OCI-M2 (cell line): ENCODE measurements at regions not wholly inside any gene's neighbourhood (a gene's known extent, or its start where the extent isn't known, plus 50 kb on each side); places are given as distances from the start of the nearest gene placed in this dataset.

ENCODE experiments used
- DNase-seq: peaks from one replicate; lab custom pipeline; 2025; ENCODE audit not compliant: unreplicated experiment; lab: John Stamatoyannopoulos, UW

DNA sequence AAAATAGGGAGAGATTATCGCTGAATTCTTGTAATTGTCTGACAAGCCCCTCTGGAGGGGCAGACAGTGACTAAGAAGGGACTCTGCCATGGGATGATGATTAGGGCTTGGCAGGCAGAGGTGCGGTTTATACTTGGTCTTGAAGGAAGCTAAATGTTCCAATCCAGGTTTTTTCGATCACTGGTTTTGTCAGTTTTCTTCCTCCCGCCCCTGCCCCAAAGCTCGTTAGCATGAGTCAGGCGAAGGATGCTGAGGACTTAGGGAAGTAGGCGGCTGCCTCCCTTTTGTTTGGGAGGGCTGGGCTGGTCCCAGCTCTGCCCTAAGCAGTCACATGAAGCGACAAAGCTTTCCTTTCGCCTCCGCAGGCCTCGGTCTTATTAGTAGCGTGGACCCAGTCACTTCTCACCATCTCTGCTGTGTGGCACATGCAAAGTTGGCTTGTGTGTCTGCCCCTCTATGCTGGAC lies 314.2 kb downstream of the CDC5L start:
- DNase-seq = no peak

DNA sequence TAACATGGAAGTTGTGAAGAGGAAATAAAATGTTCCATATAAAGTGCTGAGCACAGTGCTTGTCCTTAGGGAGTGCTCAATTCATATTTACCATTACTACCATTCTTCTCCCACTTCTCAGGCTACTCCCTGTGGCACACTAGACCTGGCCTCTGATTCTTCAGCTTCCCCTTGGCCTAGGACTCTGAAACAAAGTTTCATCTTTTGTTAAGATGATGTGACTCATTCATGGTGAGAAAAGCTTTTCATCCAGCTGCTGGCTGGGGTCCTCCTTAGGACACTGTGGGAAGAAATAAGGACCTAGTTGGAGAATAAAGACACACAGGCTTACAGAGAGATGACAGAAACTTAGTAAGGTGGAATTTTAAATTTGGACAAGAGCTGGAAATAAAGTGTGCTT lies 314.8 kb downstream of the CDC5L start:
- DNase-seq = no peak

DNA sequence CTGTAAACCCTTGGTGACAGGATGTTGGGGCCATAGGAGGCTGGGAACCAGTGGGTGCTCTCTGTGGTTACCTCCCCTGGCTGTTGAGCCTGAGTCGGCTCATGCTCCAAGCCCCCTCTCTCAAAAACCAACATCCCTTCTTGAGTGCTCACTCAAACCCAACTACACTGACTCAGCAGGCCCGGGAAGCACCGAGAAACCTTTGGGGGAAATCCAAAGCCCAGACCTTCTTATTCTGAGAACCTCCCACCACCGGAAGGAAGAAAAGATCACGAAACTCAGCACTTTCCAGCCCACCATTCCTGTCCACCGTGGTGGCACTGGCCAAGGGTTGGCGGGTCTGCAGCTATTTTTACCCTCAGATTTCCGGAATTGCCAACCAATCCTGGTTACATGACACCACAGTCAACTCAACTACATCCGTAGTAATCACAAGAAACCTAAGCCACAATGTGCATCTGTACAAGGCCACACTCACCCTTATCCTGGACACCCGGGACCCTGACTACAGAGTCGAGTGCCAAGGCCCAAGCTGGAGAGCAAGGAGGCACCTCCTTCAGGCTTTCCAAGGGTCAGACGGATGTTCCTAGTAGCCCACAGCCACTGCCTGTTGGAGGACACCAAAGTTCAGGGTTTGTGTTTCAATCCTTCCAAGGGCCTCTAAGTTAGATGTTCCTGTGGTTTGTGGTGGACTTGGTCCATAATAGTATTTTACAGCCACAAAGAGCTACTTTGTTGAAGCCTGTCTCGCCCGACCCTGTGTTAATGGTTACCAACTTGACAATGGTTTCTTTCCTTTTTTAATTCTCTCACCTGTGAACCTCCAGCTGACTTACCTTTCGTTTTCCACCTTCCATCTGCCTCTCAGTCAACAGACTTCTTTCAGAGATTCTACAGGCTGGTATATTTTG lies 317.0 kb downstream of the CDC5L start:
- DNase-seq = no peak

DNA sequence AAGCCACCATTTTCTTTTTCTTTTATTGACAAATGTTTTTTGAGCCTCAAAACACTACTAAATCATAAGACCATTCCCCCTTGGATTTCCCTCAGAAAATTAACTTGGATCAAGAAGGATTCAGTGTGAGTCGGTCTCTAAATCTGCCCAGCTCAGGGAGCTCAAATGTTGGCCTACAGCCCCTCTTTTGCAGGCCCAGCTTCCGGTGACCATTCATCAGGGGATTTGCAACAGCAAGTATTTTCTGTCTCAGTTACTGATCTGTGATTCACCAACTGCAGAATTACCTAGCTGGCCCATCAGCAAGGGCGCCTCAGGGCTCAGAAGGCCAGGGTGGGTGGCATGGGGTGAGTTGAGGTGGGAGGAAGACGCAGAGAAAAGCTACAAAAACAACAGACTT lies 318.1 kb downstream of the CDC5L start:
- no peak for DNase-seq

DNA sequence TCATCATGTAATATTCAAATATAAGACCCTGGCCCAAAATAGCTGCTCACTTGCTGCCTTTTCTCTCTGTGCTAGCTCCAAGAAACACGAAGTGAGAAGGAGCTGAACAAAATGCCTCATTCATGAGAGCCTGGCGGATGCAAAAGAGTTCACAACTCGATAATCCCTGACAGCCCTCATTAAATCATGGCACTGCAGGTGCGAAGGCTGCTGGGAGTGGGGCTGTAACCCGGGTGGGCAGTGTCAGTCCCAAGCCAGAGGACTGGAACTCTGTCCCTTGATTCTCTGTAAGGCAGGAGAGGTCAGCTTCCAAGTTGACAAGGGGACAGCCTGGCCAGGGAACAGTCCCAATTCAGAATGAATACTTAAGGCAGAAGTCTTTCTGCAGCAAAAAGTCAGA lies 318.5 kb downstream of the CDC5L start:
- no peak for DNase-seq

DNA sequence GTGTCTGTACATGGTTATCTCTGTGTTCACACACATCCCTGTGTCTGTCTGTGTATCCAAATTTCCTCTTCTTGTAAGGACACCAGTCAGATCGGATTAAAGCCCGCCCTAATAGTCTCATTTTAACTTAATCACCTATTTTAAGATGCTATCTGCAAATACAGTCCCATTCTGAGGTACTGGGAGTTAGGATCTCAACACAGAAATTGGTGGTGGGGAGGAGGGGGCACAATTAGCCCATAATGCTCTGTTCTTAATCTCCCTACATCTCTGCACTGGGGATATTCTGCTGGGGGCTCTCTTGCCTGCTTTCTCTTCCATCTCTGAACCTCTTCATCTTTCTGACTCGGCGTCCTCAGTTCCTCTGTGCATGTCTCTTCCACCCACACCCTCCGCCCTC lies 320.7 kb downstream of the CDC5L start:
- no peak for DNase-seq

DNA sequence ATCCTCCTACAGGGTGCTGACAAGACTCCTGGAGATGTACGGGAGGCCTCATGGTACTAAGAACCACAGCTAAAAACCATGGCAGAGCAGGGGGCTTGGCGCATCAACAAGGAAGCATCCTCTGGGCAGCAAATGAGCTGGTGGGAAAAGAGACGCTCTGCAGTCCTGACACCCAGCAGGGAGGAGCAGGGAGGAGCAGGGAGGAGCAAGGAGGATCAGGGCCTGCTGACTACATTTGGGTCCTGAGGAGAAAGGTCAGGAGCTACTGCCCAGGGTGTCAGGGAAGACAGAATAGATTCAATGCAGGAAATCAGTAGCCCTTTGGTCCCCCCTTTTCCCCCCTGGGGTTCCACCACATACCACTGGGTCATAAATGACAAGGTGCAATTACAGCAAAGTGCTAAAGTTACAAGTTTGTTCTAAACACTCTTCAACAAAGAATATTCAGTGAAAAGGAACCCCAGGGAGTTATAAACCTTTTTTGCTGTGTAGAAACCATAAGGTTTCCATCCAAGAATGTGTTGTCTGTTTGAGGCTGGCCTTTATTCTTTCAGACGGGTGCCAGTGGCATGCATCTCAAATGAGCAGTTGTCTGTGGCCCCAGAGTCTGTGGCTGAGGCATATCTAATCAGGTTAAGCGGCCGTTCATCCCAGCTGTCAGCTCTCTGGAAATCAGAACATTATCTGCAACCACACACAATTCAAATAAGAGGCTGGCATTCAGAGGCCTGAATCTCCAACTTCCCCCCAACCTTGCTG lies 325.0 kb downstream of the CDC5L start:
- DNase-seq = no peak

DNA sequence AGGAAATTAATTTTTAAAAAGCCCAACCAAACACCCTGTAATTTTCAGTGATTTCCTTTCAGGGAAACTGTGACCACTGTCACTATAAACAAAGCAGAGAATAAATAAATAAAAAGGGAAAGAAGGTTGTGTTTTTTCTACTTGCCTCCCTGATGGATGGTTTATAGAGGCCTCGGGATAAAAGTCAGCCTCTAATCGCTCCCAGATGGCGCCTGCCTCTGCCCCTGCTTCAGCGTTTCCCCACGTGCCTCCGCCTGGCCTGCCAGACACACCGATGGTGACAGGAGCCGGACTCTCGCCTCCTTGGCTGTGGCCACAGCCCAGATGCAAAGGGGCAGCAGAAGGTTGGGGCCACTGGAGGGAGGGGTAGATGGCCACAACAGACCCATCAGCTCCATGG lies 327.7 kb downstream of the CDC5L start:
- DNase-seq = no peak

DNA sequence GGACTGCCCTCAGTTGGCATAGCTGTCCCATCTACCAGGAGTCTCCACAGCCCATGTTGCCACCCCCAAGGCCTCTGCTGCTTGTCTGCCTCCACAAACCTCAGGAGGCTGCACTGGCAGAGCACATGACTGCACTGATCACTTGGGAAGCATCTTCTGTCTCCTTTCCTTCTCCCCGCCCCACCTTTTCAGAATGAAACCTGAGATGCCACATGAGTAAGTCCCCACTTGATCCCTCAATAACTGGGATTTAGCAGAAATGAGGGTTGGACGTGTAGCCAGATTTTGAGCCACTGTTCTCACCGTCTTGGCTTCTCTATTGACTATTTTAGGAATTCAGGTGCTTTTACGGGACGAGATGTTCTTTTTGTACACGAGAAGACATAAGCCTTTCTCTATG lies 328.4 kb downstream of the CDC5L start:
- DNase-seq = no peak

DNA sequence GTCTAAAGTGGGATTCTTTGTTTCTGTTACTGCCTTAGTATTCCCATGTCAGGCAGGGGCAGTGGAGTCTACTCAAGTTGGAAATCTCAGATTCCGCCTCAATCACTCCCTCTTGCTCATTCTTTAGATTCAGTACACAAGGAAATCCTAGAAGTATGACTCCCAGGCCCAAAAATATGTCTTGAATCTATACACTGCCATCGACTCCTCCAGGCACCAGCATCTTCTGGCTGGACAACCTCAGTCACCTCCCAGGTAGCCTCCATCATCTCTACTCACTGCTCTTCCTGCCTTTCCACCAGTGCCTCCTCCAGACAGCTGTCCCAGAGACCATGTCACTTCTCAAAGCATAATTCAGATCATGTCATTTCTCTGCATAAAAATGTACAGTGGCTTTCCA lies 329.9 kb downstream of the CDC5L start:
- DNase-seq = no peak

DNA sequence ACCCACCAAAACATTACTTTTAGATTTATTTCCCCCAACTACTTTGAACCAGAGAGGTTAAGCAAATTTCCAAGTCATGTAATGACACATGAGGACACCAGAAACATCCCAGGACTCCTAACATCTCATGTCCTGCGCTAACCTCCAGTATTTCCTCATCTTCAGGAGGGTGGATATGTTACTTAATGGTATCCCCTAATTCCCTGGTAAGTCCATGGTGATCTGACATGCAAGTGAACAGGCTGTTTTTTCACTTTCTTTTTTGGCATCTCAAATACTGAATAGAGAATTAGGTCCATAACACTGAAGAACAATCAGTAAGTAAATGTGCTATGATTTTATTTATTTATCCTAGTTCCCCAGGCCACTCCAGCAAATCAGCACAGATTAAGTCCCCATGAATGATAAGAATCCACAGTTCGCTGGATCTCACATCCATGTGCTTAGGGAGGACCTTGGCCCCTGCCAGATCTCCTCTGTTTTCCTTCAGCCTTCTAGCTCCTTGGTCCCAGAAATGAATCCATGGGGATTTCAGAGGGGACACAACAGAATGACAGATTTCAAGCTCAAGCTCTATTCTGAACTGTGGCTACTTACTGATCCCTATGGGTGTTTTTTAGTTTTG lies 334.6 kb downstream of the CDC5L start:
- DNase-seq = no peak

DNA sequence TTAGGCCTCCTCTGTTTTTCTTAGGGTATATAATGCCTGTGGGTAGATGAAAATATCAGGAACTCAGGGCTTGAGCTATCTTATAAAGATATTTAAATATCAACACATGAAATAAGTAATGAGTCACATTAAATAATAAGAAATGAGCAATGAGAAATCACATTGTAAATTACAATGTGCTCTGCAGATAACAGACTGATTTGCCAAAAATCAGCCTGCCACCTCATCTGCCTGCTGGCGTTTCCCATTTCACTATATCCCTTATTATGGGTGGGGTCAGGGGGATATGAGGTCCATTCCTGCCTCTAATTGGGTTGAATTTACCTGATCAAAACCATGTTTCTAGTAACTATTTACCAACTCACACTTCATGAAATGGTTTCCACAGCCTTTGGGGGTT lies 335.2 kb downstream of the CDC5L start:
- no peak for DNase-seq

DNA sequence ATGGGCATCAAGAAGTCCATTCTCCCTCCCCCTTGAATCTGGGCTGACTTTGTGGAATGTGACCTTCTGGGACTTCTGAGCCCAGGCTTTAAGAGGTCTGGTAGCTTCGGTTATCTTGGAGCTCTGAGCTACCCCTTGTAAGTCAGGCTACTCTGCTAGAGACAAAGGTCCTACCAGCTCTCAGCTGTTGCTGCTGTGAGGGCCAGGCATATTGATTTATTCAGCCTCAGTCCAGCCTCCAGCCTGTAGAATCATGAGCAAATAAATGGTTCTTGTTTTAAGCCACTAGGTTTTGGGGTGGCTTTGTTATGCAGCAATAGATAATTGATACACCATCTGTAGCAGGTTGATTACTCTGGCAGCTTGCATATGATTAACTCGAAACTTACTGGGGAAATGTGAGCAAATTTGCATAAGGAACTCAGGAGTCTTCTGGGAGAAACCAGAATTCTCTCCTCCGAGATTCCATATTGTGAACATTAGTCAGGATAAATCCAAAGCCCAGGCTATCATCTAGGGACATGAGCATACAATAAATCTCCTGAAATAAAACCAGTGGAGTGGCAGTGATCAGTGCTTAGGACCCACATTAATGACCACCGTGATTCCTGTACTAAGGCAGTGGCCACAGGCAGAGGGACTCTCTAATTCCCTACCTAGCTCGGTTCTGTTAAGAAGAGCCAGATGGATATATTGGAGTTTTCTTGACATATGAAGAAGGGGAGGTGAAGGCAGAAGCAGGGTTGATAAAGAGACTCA lies 336.1 kb downstream of the CDC5L start:
- DNase-seq = no peak

DNA sequence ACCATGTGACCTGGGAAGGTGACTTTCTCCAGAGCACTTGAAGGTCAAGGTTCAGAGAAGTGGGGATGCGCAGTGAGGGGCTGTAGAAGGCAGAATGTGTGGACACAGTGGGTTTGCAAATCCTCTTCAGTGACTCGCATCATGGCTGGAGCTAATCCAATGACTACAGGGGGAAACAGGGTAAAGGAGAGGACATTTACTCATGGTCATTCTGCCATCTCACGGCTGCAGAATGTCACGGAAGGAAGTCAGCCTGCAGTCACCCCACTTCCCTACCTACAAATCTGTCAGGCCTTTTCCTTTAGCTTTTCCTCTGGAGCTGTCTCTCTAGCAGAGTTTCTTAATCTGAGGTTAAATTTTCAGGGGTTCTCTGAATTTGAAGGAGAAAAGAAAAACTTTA lies 337.6 kb downstream of the CDC5L start:
- no peak for DNase-seq

DNA sequence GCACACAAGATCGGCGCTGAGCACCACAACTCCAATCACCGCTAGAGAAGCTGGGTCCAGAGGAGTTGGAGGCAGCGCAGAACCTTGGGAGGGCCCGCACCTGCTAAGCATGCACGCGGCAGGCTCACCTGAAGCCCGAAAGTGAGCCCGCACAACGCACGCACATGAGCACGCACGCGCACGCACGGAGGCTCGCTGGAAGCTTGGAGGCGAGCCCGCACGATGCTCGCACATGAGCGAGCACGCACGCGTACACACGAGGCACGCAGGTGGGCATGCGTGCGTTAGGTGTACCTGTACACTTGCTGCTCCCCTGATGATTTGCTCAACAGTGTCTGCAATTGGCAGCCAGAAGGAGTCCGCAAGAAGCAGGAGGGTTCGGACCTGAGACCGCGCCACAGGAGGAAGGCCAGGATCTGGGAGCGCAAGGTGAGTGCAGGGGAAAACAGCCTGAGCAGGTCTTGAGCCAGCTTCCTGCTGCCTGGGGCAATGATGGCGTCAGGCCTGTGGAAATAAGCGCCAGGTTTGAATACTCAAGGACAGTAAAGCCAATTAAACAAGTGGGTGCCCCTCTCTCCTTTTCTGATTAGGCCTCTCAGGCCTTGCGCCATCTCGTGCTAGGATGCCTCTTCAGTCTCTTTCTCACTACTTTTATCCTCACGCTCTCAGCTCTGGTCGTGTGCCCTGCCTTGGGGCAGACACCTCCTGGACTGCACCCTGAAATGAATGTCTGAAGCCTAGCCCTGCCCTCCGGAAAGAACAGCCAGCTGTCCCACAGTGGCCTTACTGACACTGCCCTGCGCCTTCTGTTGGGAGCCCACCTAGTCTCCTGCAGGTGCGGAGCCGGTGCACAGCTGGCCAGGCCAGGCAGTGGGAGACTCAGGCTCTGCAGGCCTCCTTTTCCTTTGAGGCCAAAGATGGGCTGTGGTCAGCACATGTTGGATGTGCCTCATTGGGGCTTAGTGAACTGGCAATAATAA lies 340.4 kb downstream of the CDC5L start:
- no peak for DNase-seq

DNA sequence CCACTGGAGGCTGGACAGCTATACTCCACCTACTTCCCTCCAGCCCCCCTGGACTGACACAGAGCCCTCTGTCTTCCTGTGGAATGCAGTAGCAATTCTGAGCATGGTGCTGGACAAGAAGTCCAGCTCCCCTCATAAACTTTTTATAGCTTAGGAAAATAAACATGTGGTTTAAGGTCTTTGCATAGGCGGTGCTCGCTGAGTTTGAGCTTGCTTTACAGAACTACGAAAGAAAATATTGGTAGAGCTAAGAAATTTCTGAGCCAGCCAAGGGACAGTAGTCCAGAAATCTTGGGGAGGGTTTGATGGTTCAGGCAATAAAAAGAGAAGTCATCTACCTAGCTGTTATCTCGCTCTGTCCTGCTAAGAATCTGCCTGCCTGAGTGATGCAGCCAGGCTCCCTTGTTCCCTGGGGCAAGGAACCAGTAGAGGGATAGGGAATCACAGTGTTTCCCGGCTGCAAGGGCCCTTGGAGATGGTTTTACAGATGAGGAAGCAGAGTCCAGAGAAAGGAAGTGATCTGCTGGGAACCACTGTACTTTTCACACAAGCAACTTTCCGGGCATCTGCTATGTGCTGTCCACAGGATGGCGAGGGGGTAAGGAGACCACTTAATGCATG lies 343.4 kb downstream of the CDC5L start:
- no peak for DNase-seq

DNA sequence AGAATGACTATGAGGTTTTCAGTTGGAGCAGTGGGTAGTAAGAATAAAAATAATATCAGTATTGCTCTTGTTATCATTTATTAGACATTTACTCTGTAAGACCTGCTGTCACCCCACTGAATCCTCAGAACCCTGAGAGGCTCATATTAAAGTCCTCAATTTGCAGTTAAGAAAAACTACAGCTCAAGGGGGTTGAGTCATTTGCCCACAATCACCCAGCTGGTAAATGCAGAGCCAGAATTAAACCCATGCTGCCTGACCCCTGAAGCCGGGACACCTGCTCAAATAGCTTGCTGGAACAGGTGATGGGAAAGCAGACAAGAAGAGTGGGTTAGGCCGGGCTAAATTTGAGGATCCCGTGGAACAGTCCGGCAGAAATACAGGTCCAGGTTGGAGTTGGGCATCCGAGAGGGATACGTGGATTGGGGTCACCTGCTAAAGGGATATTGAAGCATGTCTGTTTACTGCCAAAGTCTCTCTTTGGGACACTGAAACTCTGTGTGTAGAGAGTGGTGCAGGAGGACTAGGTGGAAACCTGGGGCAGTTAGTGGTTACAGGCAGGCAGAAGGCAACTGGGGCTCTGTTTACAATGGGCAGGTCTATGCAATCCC lies 344.1 kb downstream of the CDC5L start:
- DNase-seq = no peak

DNA sequence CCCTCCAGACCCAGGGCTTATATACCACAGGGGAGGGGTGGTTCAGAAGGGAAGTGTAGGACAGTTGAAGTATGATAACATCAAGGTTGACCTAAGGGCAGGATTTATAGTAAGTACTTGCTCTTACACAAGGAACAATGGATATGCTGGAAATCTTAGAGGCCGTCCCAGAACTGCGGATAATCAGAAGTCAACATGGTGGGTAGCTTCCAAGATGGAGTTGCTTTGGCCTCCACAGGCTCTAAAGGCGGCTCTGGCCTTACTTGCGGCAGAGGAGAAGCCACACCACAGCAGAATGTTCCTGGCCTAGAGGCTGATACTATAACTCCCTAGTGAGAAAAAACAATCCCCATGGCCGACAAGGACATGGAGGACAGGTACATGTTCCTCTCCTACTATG lies 344.7 kb downstream of the CDC5L start:
- DNase-seq = no peak

DNA sequence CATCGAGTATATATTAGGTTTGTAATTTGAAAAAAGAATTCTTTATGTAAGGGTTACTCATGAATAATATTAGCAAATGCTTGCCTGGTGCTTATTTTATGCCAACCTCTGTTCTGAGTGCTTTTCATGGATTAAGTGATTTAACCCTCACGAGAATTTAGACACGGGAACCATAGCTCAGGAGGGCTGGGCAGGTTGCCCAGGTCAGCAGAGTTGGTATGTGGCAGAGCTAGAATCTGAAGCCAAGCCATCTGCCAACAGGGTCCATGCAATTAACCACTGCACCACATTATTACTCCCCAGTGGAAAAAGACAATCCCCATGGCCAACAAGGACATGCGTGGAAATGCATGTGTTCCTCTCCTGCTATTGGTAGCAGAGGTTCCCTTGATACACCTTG lies 345.6 kb downstream of the CDC5L start:
- no peak for DNase-seq
